HG03575 (cell line): ENCODE measurements at regions not wholly inside any gene's neighbourhood (a gene's known extent, or its start where the extent isn't known, plus 50 kb on each side); places are given as distances from the start of the nearest gene placed in this dataset.

Source experiments
- ATAC-seq: cut with Tn5 transposase; IDR thresholded peaks from one replicate; pipeline ENCODE4 v1.9.1; 2021; ENCODE audit not compliant: unreplicated experiment, insufficient number of reproducible peaks, low FRiP score; ENCODE audit errors: extremely low read depth

GRCh38 chr21:27248814-27249213 is 281.9 kb upstream of the ADAMTS5 start:
- ATAC-seq = no peak

- ATAC-seq = no peak
Measured at GRCh38 chr21:27246741-27247140, 279.9 kb upstream of the ADAMTS5 start.

- ATAC-seq = no peak
Measured at GRCh38 chr21:27244776-27245175, 277.9 kb upstream of the ADAMTS5 start.

GRCh38 chr21:27244352-27244751 is 277.5 kb upstream of the ADAMTS5 start:
- no peak for ATAC-seq

GRCh38 chr21:27240839-27241238 is 274.0 kb upstream of the ADAMTS5 start:
- no peak for ATAC-seq

- no peak for ATAC-seq
Measured at GRCh38 chr21:27233514-27234115, 266.7 kb upstream of the ADAMTS5 start.

GRCh38 chr21:27225940-27226339 is 259.1 kb upstream of the ADAMTS5 start:
- ATAC-seq = no peak

- no peak for ATAC-seq
Measured at GRCh38 chr21:27225151-27225550, 258.3 kb upstream of the ADAMTS5 start.

GRCh38 chr21:27224169-27224568 is 257.3 kb upstream of the ADAMTS5 start:
- ATAC-seq = no peak

GRCh38 chr21:27221077-27221476 is 254.2 kb upstream of the ADAMTS5 start:
- no peak for ATAC-seq

- no peak for ATAC-seq
Measured at GRCh38 chr21:27220416-27220815, 253.5 kb upstream of the ADAMTS5 start.

- ATAC-seq = no peak
Measured at GRCh38 chr21:27219068-27219467, 252.2 kb upstream of the ADAMTS5 start.

GRCh38 chr21:27213303-27213702 is 246.4 kb upstream of the ADAMTS5 start:
- no peak for ATAC-seq

- no peak for ATAC-seq
Measured at GRCh38 chr21:27212441-27212840, 245.6 kb upstream of the ADAMTS5 start.

- ATAC-seq = no peak
Measured at GRCh38 chr21:27209546-27209945, 242.7 kb upstream of the ADAMTS5 start.

- no peak for ATAC-seq
Measured at GRCh38 chr21:27206368-27206982, 239.6 kb upstream of the ADAMTS5 start.

GRCh38 chr21:27202301-27202700 is 235.4 kb upstream of the ADAMTS5 start:
- ATAC-seq = no peak

GRCh38 chr21:27201197-27201596 is 234.3 kb upstream of the ADAMTS5 start:
- ATAC-seq = no peak

GRCh38 chr21:27196651-27197050 is 229.8 kb upstream of the ADAMTS5 start:
- ATAC-seq = no peak

- ATAC-seq = no peak
Measured at GRCh38 chr21:27192281-27192949, 225.5 kb upstream of the ADAMTS5 start.
